ENCODE measurements at regions not wholly inside any gene's neighbourhood (a gene's known extent, or its start where the extent isn't known, plus 50 kb on each side); places are given as distances from the start of the nearest gene placed in this dataset.
"Not testable (repeated sequence)": the region's sequence is repeated elsewhere in the genome, so short reads cannot be mapped to it uniquely, and the experiment has no call there.

DNA sequence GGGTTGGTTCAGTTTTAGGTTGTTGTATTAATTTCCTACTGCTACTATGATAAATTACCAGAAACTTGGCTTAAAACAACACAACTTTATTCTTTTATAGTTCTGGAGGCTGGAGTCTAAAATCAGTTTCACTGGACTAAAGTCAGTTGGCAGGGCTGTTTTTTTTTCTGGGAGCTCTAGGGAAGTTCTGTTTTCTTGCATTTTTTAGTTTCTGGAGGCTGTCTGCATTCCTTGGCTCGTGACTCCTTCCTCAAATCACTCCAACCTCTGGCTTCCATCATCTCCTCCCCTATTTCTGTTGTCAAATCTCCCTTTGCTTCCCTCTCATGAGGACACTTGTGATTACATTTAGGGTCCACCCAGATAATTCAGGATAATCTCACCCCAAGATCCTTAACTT lies 51.3 kb upstream of the SUB1 start:
- Histone ChIP-seq H3K4me1 (ENCODE audit: low read length) (peaks cover 64% of the 10 kb centered on the region), H3K9me3 (ENCODE audit: low read length) (no peaks in the 10 kb centered on the region), H3K4me2 (ENCODE audit: low read depth, low read length, poor library complexity, severe bottlenecking) (no peak overlapping the region), H3K79me2 (ENCODE audit: low read length) (no peaks in the 10 kb centered on the region), H3K9me2 (replicated peaks; ENCODE audit: insufficient read depth, low read length) (no peaks in the 10 kb centered on the region), H3K4me3 (ENCODE audit: low read length) (no peak overlapping the region), H3K27ac (ENCODE audit: low read length) (no peak overlapping the region), H2AFZ (ENCODE audit: low read length) (no peak overlapping the region), H3K27me3 (ENCODE audit: low read length) (no peaks in the 10 kb centered on the region), H3K36me3 (ENCODE audit: insufficient read depth, low read length) (no peaks in the 10 kb centered on the region), H4K20me1 (ENCODE audit: insufficient read depth, low read depth, low read length) (no peaks in the 10 kb centered on the region), H3K9ac (ENCODE audit: low read length) (no peak overlapping the region)
- DNase-seq: no peak

DNA sequence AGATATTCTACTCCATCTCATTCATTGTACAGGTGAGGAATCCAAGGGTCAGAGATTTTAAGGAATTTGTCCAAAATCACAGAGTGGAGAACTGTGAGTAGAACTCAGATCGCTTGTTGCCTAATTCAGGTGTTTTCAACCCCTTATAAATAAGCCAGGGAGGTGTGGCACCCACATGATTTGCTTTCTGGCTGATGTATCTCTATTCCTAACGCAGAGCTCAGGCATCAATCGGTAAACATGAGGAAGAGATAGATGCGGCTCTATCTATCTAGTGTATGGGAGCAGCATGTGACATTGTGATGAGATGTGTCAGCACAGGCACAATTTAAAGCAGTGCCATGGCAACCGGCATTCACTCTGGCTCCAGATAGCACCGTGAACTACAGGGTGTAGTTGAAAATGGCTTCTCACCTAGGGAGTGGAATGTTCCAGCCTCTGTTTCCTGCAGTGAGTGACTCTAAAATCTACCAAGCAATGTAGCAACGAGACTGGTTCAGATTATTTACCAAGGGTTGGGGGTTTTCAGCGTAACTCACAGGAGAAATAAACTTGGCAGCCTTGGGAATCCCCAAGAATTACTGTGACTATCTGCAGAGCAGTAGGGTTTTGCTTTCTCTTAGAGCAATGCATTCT lies 53.4 kb upstream of the SUB1 start:
- Histone ChIP-seq H2AFZ (ENCODE audit: low read length) (peak overlapping the region; percentile 76), H3K27ac (ENCODE audit: low read length) (peak overlapping the region; percentile 71), H3K4me3 (ENCODE audit: low read length) (peak overlapping the region; percentile 64), H3K9me3 (ENCODE audit: low read length) (no peaks in the 10 kb centered on the region), H3K9ac (ENCODE audit: low read length) (peak overlapping the region; percentile 59), H4K20me1 (ENCODE audit: insufficient read depth, low read depth, low read length) (no peaks in the 10 kb centered on the region), H3K9me2 (replicated peaks; ENCODE audit: insufficient read depth, low read length) (no peaks in the 10 kb centered on the region), H3K79me2 (ENCODE audit: low read length) (no peaks in the 10 kb centered on the region), H3K4me1 (ENCODE audit: low read length) (peaks cover 44% of the 10 kb centered on the region), H3K36me3 (ENCODE audit: insufficient read depth, low read length) (no peaks in the 10 kb centered on the region), H3K4me2 (ENCODE audit: low read depth, low read length, poor library complexity, severe bottlenecking) (peak overlapping the region; percentile 72), H3K27me3 (ENCODE audit: low read length) (no peaks in the 10 kb centered on the region)
- peak; percentile 55 for DNase-seq

DNA sequence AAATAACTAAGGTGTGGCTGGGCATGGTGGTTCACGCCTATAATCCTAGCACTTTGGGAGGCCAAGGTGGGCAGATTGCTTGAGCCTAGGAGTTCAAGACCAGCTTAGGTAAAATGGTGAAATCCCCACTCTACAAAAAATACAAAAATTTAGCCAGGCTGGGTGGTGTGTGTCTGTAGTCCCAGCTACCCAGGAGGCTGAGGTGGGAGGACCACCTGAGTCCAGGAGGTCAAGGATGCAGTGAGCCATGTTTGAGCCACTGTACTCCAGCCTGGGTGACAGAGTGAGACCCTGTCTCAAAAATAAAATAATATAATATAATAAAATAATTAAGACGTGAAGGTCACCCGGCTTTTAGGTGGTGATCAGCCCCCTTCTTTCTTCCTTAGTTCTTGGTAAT lies 58.0 kb upstream of the SUB1 start:
- not testable (repeated sequence) for H3K4me2 ChIP-seq (ENCODE audit: low read depth, low read length, poor library complexity, severe bottlenecking); H3K36me3 ChIP-seq (ENCODE audit: insufficient read depth, low read length); H2AFZ ChIP-seq (ENCODE audit: low read length); H3K9me2 ChIP-seq (replicated peaks; ENCODE audit: insufficient read depth, low read length); H3K9me3 ChIP-seq (ENCODE audit: low read length); H3K27me3 ChIP-seq (ENCODE audit: low read length); H3K79me2 ChIP-seq (ENCODE audit: low read length); H3K4me3 ChIP-seq (ENCODE audit: low read length); H4K20me1 ChIP-seq (ENCODE audit: insufficient read depth, low read depth, low read length); DNase-seq; H3K9ac ChIP-seq (ENCODE audit: low read length); H3K27ac ChIP-seq (ENCODE audit: low read length)
- peaks cover 23% of the 10 kb centered on the region for H3K4me1 ChIP-seq (ENCODE audit: low read length)

DNA sequence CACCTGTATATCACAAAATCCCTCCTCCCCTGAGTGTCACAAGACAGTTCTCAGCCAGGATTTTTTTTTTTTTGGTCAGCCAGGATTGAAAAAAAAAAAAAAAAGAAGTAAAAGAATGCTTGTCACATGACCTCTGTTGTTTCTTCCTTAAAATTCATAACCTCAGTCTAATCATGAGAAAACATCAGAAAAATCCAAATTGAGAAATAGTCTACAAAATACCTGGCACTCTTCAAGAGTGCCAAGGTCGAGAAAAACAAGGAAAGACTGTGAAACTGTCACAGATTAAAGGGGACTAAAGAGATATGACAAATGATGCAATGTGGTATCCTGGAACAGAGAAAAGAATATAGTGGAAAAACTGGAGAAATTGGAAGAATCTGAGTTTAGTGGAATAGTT lies 58.5 kb upstream of the SUB1 start:
- Histone ChIP-seq H3K9me3 (ENCODE audit: low read length) (no peaks in the 10 kb centered on the region), H3K9me2 (replicated peaks; ENCODE audit: insufficient read depth, low read length) (no peaks in the 10 kb centered on the region), H4K20me1 (ENCODE audit: insufficient read depth, low read depth, low read length) (no peaks in the 10 kb centered on the region), H3K4me2 (ENCODE audit: low read depth, low read length, poor library complexity, severe bottlenecking) (no peak overlapping the region), H3K27ac (ENCODE audit: low read length) (no peak overlapping the region), H3K4me3 (ENCODE audit: low read length) (no peak overlapping the region), H3K36me3 (ENCODE audit: insufficient read depth, low read length) (no peaks in the 10 kb centered on the region), H2AFZ (ENCODE audit: low read length) (no peak overlapping the region), H3K4me1 (ENCODE audit: low read length) (peaks cover 18% of the 10 kb centered on the region), H3K9ac (ENCODE audit: low read length) (no peak overlapping the region), H3K27me3 (ENCODE audit: low read length) (no peaks in the 10 kb centered on the region), H3K79me2 (ENCODE audit: low read length) (no peaks in the 10 kb centered on the region)
- no peak for DNase-seq

DNA sequence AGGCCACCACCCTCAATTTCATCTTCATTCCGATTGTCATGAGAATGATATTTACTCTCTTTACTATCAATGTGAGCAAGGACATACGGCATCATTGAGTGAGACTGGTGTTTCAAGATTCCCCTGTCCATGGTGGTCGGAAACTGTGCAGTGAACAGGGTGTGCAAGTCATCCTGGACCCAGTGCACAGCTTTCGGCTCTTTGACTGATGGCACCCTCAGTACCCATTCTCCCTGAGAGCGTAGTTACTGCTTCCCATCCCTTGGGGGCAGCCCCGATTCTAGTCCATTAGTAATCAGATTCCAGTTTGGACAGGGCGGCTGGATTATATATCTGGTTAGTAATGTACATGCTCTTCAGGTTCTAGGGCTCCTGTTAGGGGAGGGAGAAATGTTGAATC lies 61.7 kb upstream of the SUB1 start:
- H3K27ac ChIP-seq (ENCODE audit: low read length): no peak overlapping the region
- no peak overlapping the region for H3K9ac ChIP-seq (ENCODE audit: low read length)
- H3K4me2 ChIP-seq (ENCODE audit: low read depth, low read length, poor library complexity, severe bottlenecking): no peak overlapping the region
- H3K27me3 ChIP-seq (ENCODE audit: low read length): no peaks in the 10 kb centered on the region
- peak; percentile 51 for DNase-seq
- H3K9me2 ChIP-seq (replicated peaks; ENCODE audit: insufficient read depth, low read length): no peaks in the 10 kb centered on the region
- H4K20me1 ChIP-seq (ENCODE audit: insufficient read depth, low read depth, low read length): no peaks in the 10 kb centered on the region
- H3K4me1 ChIP-seq (ENCODE audit: low read length): peaks cover 3% of the 10 kb centered on the region; the same call in 1 of the 2 replicates
- H3K79me2 ChIP-seq (ENCODE audit: low read length): no peaks in the 10 kb centered on the region
- H2AFZ ChIP-seq (ENCODE audit: low read length): no peak overlapping the region
- no peaks in the 10 kb centered on the region for H3K36me3 ChIP-seq (ENCODE audit: insufficient read depth, low read length)
- H3K9me3 ChIP-seq (ENCODE audit: low read length): no peaks in the 10 kb centered on the region
- no peak overlapping the region for H3K4me3 ChIP-seq (ENCODE audit: low read length)

DNA sequence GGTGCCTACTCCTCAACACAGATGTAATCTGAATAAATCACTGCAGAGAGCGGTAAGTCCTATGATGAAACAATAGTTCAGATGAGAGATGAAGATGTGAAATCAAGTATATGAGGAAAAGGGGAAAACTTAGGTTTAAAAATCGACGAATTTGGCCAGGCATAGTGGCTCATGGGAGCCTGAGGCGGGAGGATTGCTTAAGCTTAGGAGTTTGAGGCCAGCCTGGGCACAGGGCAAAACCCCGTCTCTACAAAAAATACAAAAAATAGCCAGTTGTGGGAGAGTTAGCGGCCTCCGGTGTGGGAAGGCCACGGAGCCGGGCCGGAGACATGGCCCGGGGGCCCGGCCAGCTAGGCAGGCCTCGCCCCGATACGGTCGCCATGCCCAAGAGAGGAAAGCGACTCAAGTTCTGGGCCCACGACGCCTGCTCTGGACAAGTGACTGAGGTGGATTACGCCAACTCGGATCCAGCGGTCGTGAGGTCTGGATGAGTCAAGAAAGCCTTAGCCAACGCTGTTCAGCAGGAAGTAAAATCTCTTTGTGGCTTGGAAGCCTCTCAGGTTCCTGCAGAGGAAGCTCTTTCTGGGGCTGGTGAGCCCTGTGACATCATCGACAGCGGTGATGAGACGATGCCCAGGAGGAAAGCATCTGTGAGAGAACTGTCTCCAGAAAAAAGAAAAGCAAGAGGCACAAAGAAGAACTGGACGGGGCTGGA lies 62.8 kb upstream of the SUB1 start:
- DNase-seq: no peak
- Histone ChIP-seq H3K4me1 (ENCODE audit: low read length) (peaks cover 3% of the 10 kb centered on the region; the same call in 1 of the 2 replicates), H3K27ac (ENCODE audit: low read length) (no peak overlapping the region), H3K36me3 (ENCODE audit: insufficient read depth, low read length) (no peaks in the 10 kb centered on the region), H4K20me1 (ENCODE audit: insufficient read depth, low read depth, low read length) (no peaks in the 10 kb centered on the region), H3K9me3 (ENCODE audit: low read length) (no peaks in the 10 kb centered on the region), H3K4me2 (ENCODE audit: low read depth, low read length, poor library complexity, severe bottlenecking) (no peak overlapping the region), H3K27me3 (ENCODE audit: low read length) (no peaks in the 10 kb centered on the region), H3K9ac (ENCODE audit: low read length) (no peak overlapping the region), H3K9me2 (replicated peaks; ENCODE audit: insufficient read depth, low read length) (no peaks in the 10 kb centered on the region), H2AFZ (ENCODE audit: low read length) (no peak overlapping the region), H3K4me3 (ENCODE audit: low read length) (no peak overlapping the region), H3K79me2 (ENCODE audit: low read length) (no peaks in the 10 kb centered on the region)

DNA sequence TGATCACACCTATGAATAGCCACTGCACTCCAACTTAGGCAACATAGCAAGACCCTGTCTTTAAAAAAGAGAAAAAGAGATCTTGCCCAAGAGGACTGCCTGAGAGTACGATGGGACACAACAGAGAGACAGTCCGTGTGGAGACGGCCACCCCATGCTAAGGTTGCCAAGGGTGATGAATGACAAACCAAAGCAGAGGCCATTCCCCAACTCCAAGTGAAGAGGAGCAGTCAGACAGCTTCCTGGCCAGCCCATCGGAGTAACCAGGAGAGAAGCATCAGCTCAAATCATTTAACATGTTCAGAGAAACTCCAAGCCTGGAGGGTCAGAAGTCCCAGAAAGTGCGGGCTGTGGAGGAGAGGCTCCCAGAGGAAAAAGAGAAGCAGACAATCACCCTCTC lies 63.9 kb upstream of the SUB1 start:
- no peak overlapping the region for H3K9ac ChIP-seq (ENCODE audit: low read length)

DNA sequence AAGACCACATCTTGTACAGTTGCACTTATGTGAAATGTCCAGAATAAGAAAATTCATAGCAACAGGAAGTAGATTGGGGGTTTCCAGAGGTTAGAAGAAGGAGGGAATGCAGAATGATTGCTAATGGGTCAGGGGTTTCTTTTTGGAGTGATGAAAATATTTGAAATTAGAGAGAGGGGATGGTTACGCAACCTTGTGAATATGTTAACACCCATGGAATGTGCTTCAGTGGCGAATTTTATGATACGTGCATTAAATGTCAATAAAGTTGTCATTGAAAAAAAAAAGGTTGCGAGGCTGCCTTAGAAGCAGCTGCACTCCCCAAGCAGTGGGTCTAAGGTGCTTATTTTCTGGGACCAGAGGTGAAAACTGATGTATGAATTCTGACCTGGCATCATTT lies 64.4 kb upstream of the SUB1 start:
- Histone ChIP-seq H3K4me2 (ENCODE audit: low read depth, low read length, poor library complexity, severe bottlenecking) (no peak overlapping the region), H3K36me3 (ENCODE audit: insufficient read depth, low read length) (no peaks in the 10 kb centered on the region), H3K79me2 (ENCODE audit: low read length) (no peaks in the 10 kb centered on the region), H3K27me3 (ENCODE audit: low read length) (no peaks in the 10 kb centered on the region), H3K9ac (ENCODE audit: low read length) (no peak overlapping the region), H3K27ac (ENCODE audit: low read length) (no peak overlapping the region), H3K9me3 (ENCODE audit: low read length) (no peaks in the 10 kb centered on the region), H3K4me3 (ENCODE audit: low read length) (no peak overlapping the region), H3K4me1 (ENCODE audit: low read length) (no peaks in the 10 kb centered on the region), H4K20me1 (ENCODE audit: insufficient read depth, low read depth, low read length) (no peaks in the 10 kb centered on the region), H2AFZ (ENCODE audit: low read length) (no peak overlapping the region), H3K9me2 (replicated peaks; ENCODE audit: insufficient read depth, low read length) (no peaks in the 10 kb centered on the region)
- DNase-seq: peak; percentile 35

More for the DNA sequence above, 63.9 kb upstream of the SUB1 start:
- Histone ChIP-seq H3K36me3 (ENCODE audit: insufficient read depth, low read length) (no peaks in the 10 kb centered on the region), H4K20me1 (ENCODE audit: insufficient read depth, low read depth, low read length) (no peaks in the 10 kb centered on the region), H3K4me1 (ENCODE audit: low read length) (no peaks in the 10 kb centered on the region), H3K79me2 (ENCODE audit: low read length) (no peaks in the 10 kb centered on the region), H3K4me3 (ENCODE audit: low read length) (no peak overlapping the region), H3K27ac (ENCODE audit: low read length) (no peak overlapping the region), H3K9me2 (replicated peaks; ENCODE audit: insufficient read depth, low read length) (no peaks in the 10 kb centered on the region), H3K9me3 (ENCODE audit: low read length) (no peaks in the 10 kb centered on the region), H2AFZ (ENCODE audit: low read length) (no peak overlapping the region), H3K4me2 (ENCODE audit: low read depth, low read length, poor library complexity, severe bottlenecking) (no peak overlapping the region), H3K27me3 (ENCODE audit: low read length) (no peaks in the 10 kb centered on the region)
- DNase-seq: peak; percentile 33

Data from Karpas-422 (cell line).